ENCODE measurements at regions not wholly inside any gene's neighbourhood (a gene's known extent, or its start where the extent isn't known, plus 50 kb on each side); places are given as distances from the start of the nearest gene placed in this dataset.

DNA sequence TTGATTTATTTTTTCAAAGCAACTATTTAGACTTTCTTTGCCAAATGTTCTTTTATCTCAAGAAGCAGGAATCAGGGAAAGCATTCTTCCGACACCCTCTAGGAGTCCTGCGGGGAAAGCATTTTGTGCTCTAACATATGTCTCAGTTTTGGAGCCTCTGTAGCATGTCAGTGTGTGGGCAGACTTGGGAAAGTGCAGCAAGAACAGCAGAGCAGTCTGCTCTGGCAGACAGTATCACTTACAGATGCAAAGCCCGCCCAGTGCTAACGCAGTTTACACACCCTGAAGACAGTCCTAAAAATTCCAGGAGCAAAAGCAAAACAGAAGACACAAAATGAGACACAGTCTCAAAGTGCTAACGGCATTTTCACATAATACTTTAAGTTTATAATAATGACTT, 393.5 kb downstream of the KLF12 start:
- in situ Hi-C loops (cut with MboI; ENCODE audit: low pct_unique_long_range_greater_than_20kb, low sequenced_read_pairs, unreplicated experiment): no loop called here
- DNase-seq (ENCODE audit: low spot score): no peak
- TF ChIP-seq, protein P1, sequence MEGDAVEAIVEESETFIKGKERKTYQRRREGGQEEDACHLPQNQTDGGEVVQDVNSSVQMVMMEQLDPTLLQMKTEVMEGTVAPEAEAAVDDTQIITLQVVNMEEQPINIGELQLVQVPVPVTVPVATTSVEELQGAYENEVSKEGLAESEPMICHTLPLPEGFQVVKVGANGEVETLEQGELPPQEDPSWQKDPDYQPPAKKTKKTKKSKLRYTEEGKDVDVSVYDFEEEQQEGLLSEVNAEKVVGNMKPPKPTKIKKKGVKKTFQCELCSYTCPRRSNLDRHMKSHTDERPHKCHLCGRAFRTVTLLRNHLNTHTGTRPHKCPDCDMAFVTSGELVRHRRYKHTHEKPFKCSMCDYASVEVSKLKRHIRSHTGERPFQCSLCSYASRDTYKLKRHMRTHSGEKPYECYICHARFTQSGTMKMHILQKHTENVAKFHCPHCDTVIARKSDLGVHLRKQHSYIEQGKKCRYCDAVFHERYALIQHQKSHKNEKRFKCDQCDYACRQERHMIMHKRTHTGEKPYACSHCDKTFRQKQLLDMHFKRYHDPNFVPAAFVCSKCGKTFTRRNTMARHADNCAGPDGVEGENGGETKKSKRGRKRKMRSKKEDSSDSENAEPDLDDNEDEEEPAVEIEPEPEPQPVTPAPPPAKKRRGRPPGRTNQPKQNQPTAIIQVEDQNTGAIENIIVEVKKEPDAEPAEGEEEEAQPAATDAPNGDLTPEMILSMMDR (IDR thresholded peaks at IDR 0.05; ENCODE audit: extremely low read depth, insufficient read depth, missing control alignments): no peak

DNA sequence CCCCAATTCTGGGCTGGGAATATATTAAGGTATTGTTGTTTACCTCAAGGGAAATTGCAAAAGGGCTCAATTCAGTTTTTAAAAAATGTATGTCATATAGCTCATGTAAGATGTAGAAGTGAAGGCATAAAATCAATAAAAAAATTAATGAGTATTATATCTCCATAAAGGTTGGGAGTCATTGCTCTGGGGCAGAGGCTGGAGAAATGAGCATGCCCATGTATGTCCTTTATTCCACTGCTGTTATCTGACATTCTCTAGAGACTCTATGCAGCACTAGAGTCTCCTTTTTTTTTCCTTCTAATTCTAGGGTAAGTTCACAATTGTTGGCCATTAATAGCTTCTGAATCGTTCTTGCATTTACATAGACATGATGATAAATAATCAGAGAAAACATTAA, 394.8 kb downstream of the KLF12 start:
- no peak for DNase-seq (ENCODE audit: low spot score)
- TF ChIP-seq, protein P1 (IDR thresholded peaks at IDR 0.05; ENCODE audit: extremely low read depth, insufficient read depth, missing control alignments): no peak
- in situ Hi-C loops (cut with MboI; ENCODE audit: low pct_unique_long_range_greater_than_20kb, low sequenced_read_pairs, unreplicated experiment): no loop called here

GRCh38 chr13:73738626-73739025, 395.6 kb downstream of the KLF12 start:
- in situ Hi-C loops (cut with MboI; ENCODE audit: low pct_unique_long_range_greater_than_20kb, low sequenced_read_pairs, unreplicated experiment): no loop called here
- DNase-seq (ENCODE audit: low spot score): no peak
- TF ChIP-seq, protein P1 (IDR thresholded peaks at IDR 0.05; ENCODE audit: extremely low read depth, insufficient read depth, missing control alignments): no peak

DNA sequence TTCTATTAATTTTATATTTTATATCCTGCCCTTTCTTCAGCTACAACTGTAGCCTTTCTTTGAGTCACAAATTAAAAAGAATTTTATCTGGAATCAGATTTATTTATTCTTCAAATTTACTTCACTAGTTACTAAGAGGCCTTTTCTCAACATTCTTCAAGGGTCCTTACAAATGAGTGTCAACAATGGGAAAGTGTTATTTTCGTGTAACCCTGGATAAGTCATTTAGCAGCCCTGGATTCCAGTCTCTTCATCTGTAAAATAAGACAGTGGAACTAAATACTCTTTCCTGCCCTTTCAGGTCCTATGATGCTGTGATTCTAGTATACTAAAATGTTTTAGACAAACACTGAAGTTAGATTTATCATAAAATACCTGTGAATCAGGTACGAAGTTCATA, 397.0 kb downstream of the KLF12 start:
- in situ Hi-C loops (cut with MboI; ENCODE audit: low pct_unique_long_range_greater_than_20kb, low sequenced_read_pairs, unreplicated experiment): no loop called here

DNA sequence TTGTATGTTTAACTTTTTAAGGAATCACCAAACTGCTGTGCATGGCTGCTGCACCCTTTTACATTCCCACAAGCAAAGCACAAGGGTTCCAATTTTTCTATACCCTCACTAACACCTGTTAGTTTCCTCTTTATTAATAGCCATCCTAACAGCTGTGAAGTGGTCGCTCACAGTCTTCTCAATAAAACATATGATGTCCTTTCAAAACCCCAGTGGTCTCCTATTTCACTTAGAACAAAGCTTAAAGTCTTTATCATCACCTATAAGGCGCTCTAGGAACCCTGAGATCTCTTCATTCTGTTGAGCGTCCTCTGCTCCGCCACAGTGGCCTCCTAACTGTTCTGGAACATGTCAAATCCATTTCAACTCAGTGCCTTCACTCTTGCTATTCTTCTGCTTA, 400.5 kb downstream of the KLF12 start:
- in situ Hi-C loops (cut with MboI; ENCODE audit: low pct_unique_long_range_greater_than_20kb, low sequenced_read_pairs, unreplicated experiment): no loop called here
- TF ChIP-seq, protein P1 (IDR thresholded peaks at IDR 0.05; ENCODE audit: extremely low read depth, insufficient read depth, missing control alignments): no peak
- DNase-seq (ENCODE audit: low spot score): no peak

More for the DNA sequence above, 397.0 kb downstream of the KLF12 start:
- DNase-seq (ENCODE audit: low spot score): no peak
- TF ChIP-seq, protein P1 (IDR thresholded peaks at IDR 0.05; ENCODE audit: extremely low read depth, insufficient read depth, missing control alignments): no peak

DNA sequence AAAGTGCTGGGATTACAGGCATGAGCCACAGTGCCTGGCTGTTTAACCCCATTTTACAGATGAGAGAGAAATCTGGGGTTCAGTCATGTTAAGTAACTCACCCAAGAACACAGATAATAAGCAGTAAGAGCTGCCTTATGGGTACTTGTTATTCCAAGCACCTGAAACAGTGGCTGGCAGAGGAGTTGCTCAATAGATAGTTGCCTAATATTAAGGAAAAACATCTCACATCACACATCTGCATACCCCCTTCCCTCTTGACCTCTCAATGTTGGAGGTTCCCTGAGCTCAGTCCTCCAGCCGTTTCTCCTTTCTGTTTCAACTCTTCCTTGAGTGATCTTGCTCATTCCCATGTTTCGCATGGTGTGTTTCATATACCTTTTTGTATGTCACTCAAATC, 401.9 kb downstream of the KLF12 start:
- in situ Hi-C loops (cut with MboI; ENCODE audit: low pct_unique_long_range_greater_than_20kb, low sequenced_read_pairs, unreplicated experiment): no loop called here
- no peak for DNase-seq (ENCODE audit: low spot score)
- TF ChIP-seq, protein P1 (IDR thresholded peaks at IDR 0.05; ENCODE audit: extremely low read depth, insufficient read depth, missing control alignments): no peak

GRCh38 chr13:73731564-73731963, 402.6 kb downstream of the KLF12 start:
- in situ Hi-C loops (cut with MboI; ENCODE audit: low pct_unique_long_range_greater_than_20kb, low sequenced_read_pairs, unreplicated experiment): no loop called here
- TF ChIP-seq, protein P1 (IDR thresholded peaks at IDR 0.05; ENCODE audit: extremely low read depth, insufficient read depth, missing control alignments): no peak
- DNase-seq (ENCODE audit: low spot score): no peak
